Thyroid gland (tissue), 4 donors: ENCODE measurements at regions not wholly inside any gene's neighbourhood (a gene's known extent, or its start where the extent isn't known, plus 50 kb on each side); places are given as distances from the start of the nearest gene placed in this dataset.

ENCODE experiments used
- CTCF ChIP-seq, 6 experiments: fragments of 200-600 bp in 3 of 6; fragments of 450-650 bp in 3 of 6; sonication (generic) in 3 of 6; IDR thresholded peaks; one replicate each; pipeline ENCODE4 v1.5.1; 2016 to 2019; ENCODE audit warnings: antibody characterized with exemption in 6 of 6, mild to moderate bottlenecking in 2 of 6, inconsistent platforms in 1 of 6, moderate library complexity in 1 of 6
- POLR2A ChIP-seq, 2 donors: fragments of 450-650 bp; IDR thresholded peaks; one replicate each; pipeline ENCODE4 v1.6.1; 2017; ENCODE audit warnings: antibody characterized with exemption in 2 of 2, mild to moderate bottlenecking in 2 of 2, moderate library complexity in 1 of 2

- TF ChIP-seq POLR2A (IDR thresholded peaks at IDR 0.05), result no peak
- TF ChIP-seq CTCF (IDR thresholded peaks at IDR 0.05), result no peak
These were observed 832.3 kb downstream of the RAB28 start for GRCh38 chr4:12651876-12652275.
